ENCODE measurements at regions not wholly inside any gene's neighbourhood (a gene's known extent, or its start where the extent isn't known, plus 50 kb on each side); places are given as distances from the start of the nearest gene placed in this dataset.

DNA sequence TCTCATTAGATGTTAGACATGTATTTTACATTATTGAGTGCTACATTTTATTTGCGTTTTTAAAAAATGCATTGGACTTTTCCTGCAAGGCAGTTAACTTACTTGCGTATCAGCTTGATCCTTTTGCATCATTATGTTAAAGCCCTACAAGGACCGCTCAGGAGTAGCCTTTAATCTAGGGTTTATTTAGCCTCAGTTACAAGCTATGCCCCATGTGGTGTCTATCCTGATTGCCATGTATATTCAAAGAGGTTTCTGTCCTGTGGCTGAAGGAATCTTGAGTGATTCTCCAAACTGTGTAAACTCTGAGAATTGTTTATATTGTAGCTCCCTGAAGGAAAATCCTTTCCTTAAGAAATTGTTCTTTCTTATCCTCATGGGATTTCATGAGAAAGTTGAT lies 821.8 kb upstream of the AGA start:
- TF ChIP-seq TAF1 (IDR thresholded peaks at IDR 0.05; ENCODE audit: borderline replicate concordance, low read depth, low read length) (no peak), YY1 (IDR thresholded peaks at IDR 0.05; ENCODE audit: low read depth, low read length) (no peak), NR2C1 (IDR thresholded peaks at IDR 0.05) (no peak)

All from GM12878 (cell line).